IMR-90 (cell line): ENCODE measurements at regions not wholly inside any gene's neighbourhood (a gene's known extent, or its start where the extent isn't known, plus 50 kb on each side); places are given as distances from the start of the nearest gene placed in this dataset.

Experiments
- ATAC-seq: fragments of 200-7000 bp; cut with Tn5 transposase; 2 replicates; pipeline ENCODE4 v1.9.1; 2020; ENCODE audit warnings: low read depth, mild to moderate bottlenecking, moderate library complexity
- BruUV-seq: library from RNA; stranded (reverse); fragments of 400-500 nt; replicated peaks from 2 replicates; lab custom pipeline; 2021; lab: Mats Ljungman, UMichigan
- CTCF ChIA-PET: fragments of 300-600 bp; formaldehyde crosslinking; extraction: SDS; loops from one replicate; lab custom pipeline; 2021; ENCODE audit warnings: antibody characterized with exemption; lab: Yijun Ruan, JAX
- POLR2A ChIA-PET: fragments of 300-600 bp; sonication (Branson Sonifier 250); formaldehyde crosslinking; loops from one replicate; lab custom pipeline; 2022; ENCODE audit warnings: antibody characterized with exemption; ENCODE audit not compliant: unreplicated experiment; lab: Charles Lee
- DNase-seq: peaks from one replicate; pipeline ENCODE4 v3.0.0; 2013
- H2AFZ ChIP-seq: replicated peaks from 2 replicates; pipeline ENCODE3; 2013; ENCODE audit warnings: low read length, mild to moderate bottlenecking; ENCODE audit not compliant: poor library complexity
- H2AK5ac ChIP-seq: 2 replicates; pipeline ENCODE4 v1.6.1; 2013; ENCODE audit warnings: low read depth, low read length, inconsistent platforms
- H2AK9ac ChIP-seq: replicated peaks from 2 replicates; pipeline ENCODE3; 2013; ENCODE audit warnings: mild to moderate bottlenecking, low read depth, low read length, moderate library complexity; ENCODE audit not compliant: poor library complexity
- H2BK120ac ChIP-seq: 2 replicates; pipeline ENCODE4 v1.6.1; 2013; ENCODE audit warnings: low read depth, low read length, inconsistent platforms
- H2BK15ac ChIP-seq: 3 replicates; pipeline ENCODE4 v1.6.1; 2013; ENCODE audit warnings: low read depth, low read length, inconsistent platforms
- H2BK20ac ChIP-seq: 2 replicates; pipeline ENCODE4 v1.6.1; 2013; ENCODE audit warnings: low read depth, mild to moderate bottlenecking, inconsistent platforms, low read length, moderate library complexity
- H2BK5ac ChIP-seq: 2 replicates; pipeline ENCODE4 v1.6.1; 2013; ENCODE audit warnings: mild to moderate bottlenecking, low read depth, low read length, inconsistent platforms; ENCODE audit not compliant: poor library complexity, severe bottlenecking
- H3K14ac ChIP-seq: replicated peaks from 2 replicates; pipeline ENCODE4 v1.6.1; 2013; ENCODE audit warnings: low read depth, low read length, inconsistent platforms
- H3K18ac ChIP-seq: 2 replicates; pipeline ENCODE4 v1.6.1; 2013; ENCODE audit warnings: low read depth, low read length, control low read depth
- H3K23ac ChIP-seq: 2 replicates; pipeline ENCODE4 v1.6.1; 2013; ENCODE audit warnings: low read depth, low read length, inconsistent platforms
- H3K27ac ChIP-seq: 2 replicates; pipeline ENCODE4 v1.5.1; 2013; ENCODE audit warnings: mild to moderate bottlenecking, control low read depth, low read length; ENCODE audit not compliant: insufficient read depth
- H3K27me3 ChIP-seq: 2 replicates; pipeline ENCODE4 v1.6.1; 2013; ENCODE audit warnings: low read length; ENCODE audit not compliant: control insufficient read depth, insufficient read depth
- H3K36me3 ChIP-seq: 2 replicates; pipeline ENCODE4 v1.6.1; 2013; ENCODE audit warnings: low read length, mixed read lengths; ENCODE audit not compliant: control insufficient read depth, insufficient read depth
- H3K4ac ChIP-seq: 2 replicates; pipeline ENCODE4 v1.6.1; 2013; ENCODE audit warnings: low read depth, low read length, inconsistent platforms
- H3K4me1 ChIP-seq: 2 replicates; pipeline ENCODE4 v1.6.1; 2013; ENCODE audit warnings: low read length, mixed read lengths; ENCODE audit not compliant: control insufficient read depth, insufficient read depth
- H3K4me2 ChIP-seq: 2 replicates; pipeline ENCODE4 v1.6.1; 2013; ENCODE audit warnings: low read depth, mild to moderate bottlenecking, control low read depth, low read length, moderate library complexity
- H3K4me3 ChIP-seq: 2 replicates; pipeline ENCODE4 v1.5.1; 2013; ENCODE audit warnings: low read depth, mild to moderate bottlenecking, control low read depth, low read length, moderate library complexity; ENCODE audit not compliant: insufficient read depth
- H3K56ac ChIP-seq: 2 replicates; pipeline ENCODE4 v1.6.1; 2013; ENCODE audit warnings: low read length, inconsistent platforms; ENCODE audit not compliant: insufficient read depth; ENCODE audit errors: extremely low read depth
- H3K79me1 ChIP-seq, 2 experiments: 2 replicates each; pipeline ENCODE4 v1.6.1; 2013; ENCODE audit warnings: low read length in 2 of 2, inconsistent platforms in 1 of 2, low read depth in 1 of 2
- H3K9ac ChIP-seq: 2 replicates; pipeline ENCODE4 v1.6.1; 2013; ENCODE audit warnings: low read depth, low read length, control low read depth
- H3K9me1 ChIP-seq: 2 replicates; pipeline ENCODE4 v1.6.1; 2013; ENCODE audit warnings: low read length, inconsistent platforms; ENCODE audit not compliant: insufficient read depth
- H3K9me3 ChIP-seq: 2 replicates; pipeline ENCODE4 v1.6.1; 2013; ENCODE audit warnings: low read length; ENCODE audit not compliant: control insufficient read depth, insufficient read depth
- H4K20me1 ChIP-seq: 2 replicates; pipeline ENCODE4 v1.6.1; 2013; ENCODE audit warnings: low read length, inconsistent platforms; ENCODE audit not compliant: insufficient read depth
- H4K5ac ChIP-seq: 2 replicates; pipeline ENCODE4 v1.6.1; 2013; ENCODE audit warnings: mild to moderate bottlenecking, low read depth, low read length, control low read depth
- H4K8ac ChIP-seq, 2 experiments: 2 replicates each; pipeline ENCODE4 v1.6.1; 2013; ENCODE audit warnings: low read depth in 2 of 2, low read length in 2 of 2, control low read depth in 1 of 2, inconsistent platforms in 1 of 2
- H4K91ac ChIP-seq: 2 replicates; pipeline ENCODE4 v1.6.1; 2013; ENCODE audit warnings: low read depth, low read length, inconsistent platforms; ENCODE audit not compliant: insufficient read depth
- CHD1 ChIP-seq: IDR thresholded peaks from 2 replicates; pipeline ENCODE4 v1.6.1; 2012; ENCODE audit warnings: low read depth, low read length, improper control_type of control experiment
- CTCF ChIP-seq: conservative IDR thresholded peaks from 2 replicates; pipeline ENCODE4 v1.5.1; 2012; ENCODE audit warnings: mild to moderate bottlenecking, low read depth, low read length, improper control_type of control experiment
- dilution Hi-C: fragments of 300-500 bp; cut with HindIII; formaldehyde crosslinking; loops from one replicate; pipeline ENCODE4 v1.14.3; 2018; ENCODE audit warnings: low sequenced_read_pairs; ENCODE audit not compliant: unreplicated experiment
- in situ Hi-C: fragments of 300-500 bp; cut with MboI; formaldehyde crosslinking; loops from 3 replicates; pipeline ENCODE4 v1.14.3; 2019; ENCODE audit warnings: low sequenced_read_pairs, inconsistent platforms, mixed read lengths
- intact Hi-C: fragments of 100-400 bp; cut with micrococcal nuclease; formaldehyde crosslinking; loops from 2 replicates; pipeline ENCODE4 v1.10.0; 2022

GRCh38 chrX:110462957-110463356 lies 104.3 kb downstream of the RTL9 start:
- POLR2A ChIA-PET: no interaction called here
- H2BK15ac ChIP-seq: no peak overlapping the region
- H2AK5ac ChIP-seq: no peak overlapping the region
- H3K9me1 ChIP-seq: no peaks in the 10 kb centered on the region
- H3K18ac ChIP-seq: no peak overlapping the region
- dilution Hi-C loops (no loop called here), intact Hi-C loops (no loop called here), in situ Hi-C loops (no loop called here)
- no peak overlapping the region for H2BK5ac ChIP-seq
- no peak overlapping the region for H3K4ac ChIP-seq
- ATAC-seq (no peak), DNase-seq (no peak)
- H4K5ac ChIP-seq: no peak overlapping the region
- no peak overlapping the region for H2BK120ac ChIP-seq
- no peak overlapping the region for H3K14ac ChIP-seq
- H3K56ac ChIP-seq: no peak overlapping the region
- no peak overlapping the region for H4K91ac ChIP-seq
- H3K4me2 ChIP-seq: no peak overlapping the region
- BruUV-seq: no TSS peak
- H2AFZ ChIP-seq: no peak overlapping the region
- no peak overlapping the region for H2AK9ac ChIP-seq
- H4K8ac ChIP-seq: no peak overlapping the region
- H3K79me1 ChIP-seq: no peaks in the 10 kb centered on the region
- no peaks in the 10 kb centered on the region for H3K36me3 ChIP-seq
- H2BK20ac ChIP-seq: no peak overlapping the region
- no peak overlapping the region for H3K9ac ChIP-seq
- H3K23ac ChIP-seq: no peak overlapping the region
- no peak overlapping the region for H3K4me3 ChIP-seq
- CTCF ChIA-PET: no interaction called here
- H3K27me3 ChIP-seq: peaks cover 27% of the 10 kb centered on the region
- no peaks in the 10 kb centered on the region for H4K20me1 ChIP-seq
- TF ChIP-seq CTCF: 0 out of 2 replicates have a peak, but pooled peaks have one; percentile 1
- TF ChIP-seq CHD1: no peak
- no peaks in the 10 kb centered on the region for H3K4me1 ChIP-seq
- no peaks in the 10 kb centered on the region for H3K9me3 ChIP-seq
- no peak overlapping the region for H3K27ac ChIP-seq
